ENCODE measurements at regions not wholly inside any gene's neighbourhood (a gene's known extent, or its start where the extent isn't known, plus 50 kb on each side); places are given as distances from the start of the nearest gene placed in this dataset.

DNA sequence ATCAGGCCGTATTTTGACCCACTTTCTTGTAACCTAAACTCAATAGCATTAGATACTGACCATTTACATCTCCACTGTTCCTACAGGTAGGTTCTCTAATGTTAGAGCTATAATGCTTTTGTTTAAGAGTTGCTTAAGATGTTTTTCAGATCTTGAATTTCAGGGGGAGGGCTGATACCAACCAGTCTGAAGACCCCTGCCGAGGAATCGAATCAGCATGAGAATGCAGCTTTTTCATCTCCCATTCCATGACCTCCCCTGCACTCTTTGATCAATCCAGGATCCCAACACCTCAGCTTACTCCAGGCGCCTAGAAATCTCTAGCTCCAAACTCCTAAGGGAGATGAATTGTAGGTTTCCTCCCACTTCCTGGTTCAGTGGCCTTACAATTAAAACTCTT is 120.5 kb upstream of the MC4R start (continued):
- TF ChIP-seq, protein P1, sequence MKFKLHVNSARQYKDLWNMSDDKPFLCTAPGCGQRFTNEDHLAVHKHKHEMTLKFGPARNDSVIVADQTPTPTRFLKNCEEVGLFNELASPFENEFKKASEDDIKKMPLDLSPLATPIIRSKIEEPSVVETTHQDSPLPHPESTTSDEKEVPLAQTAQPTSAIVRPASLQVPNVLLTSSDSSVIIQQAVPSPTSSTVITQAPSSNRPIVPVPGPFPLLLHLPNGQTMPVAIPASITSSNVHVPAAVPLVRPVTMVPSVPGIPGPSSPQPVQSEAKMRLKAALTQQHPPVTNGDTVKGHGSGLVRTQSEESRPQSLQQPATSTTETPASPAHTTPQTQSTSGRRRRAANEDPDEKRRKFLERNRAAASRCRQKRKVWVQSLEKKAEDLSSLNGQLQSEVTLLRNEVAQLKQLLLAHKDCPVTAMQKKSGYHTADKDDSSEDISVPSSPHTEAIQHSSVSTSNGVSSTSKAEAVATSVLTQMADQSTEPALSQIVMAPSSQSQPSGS (IDR thresholded peaks at IDR 0.05; ENCODE audit: low read length): no peak
- TF ChIP-seq, protein P2, sequence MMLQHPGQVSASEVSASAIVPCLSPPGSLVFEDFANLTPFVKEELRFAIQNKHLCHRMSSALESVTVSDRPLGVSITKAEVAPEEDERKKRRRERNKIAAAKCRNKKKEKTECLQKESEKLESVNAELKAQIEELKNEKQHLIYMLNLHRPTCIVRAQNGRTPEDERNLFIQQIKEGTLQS (IDR thresholded peaks at IDR 0.05; ENCODE audit: insufficient read depth, low read depth, low read length): no peak
- TF ChIP-seq TAF7 (optimal IDR thresholded peaks at IDR 0.05; ENCODE audit: borderline replicate concordance, low read depth, low read length) (no peak), CEBPB (IDR thresholded peaks at IDR 0.05; ENCODE audit: low read depth, low read length) (0 out of 2 replicates have a peak, but pooled peaks have one; percentile 65), EP300 (IDR thresholded peaks at IDR 0.05; ENCODE audit: borderline replicate concordance in 1 of 2, low read depth in 2 of 2, low read length in 2 of 2) (peak in 1 of 2 experiments; percentile 70; a peak in 1 of 3 replicates), RAD21 (IDR thresholded peaks at IDR 0.05 in 1 of 2, conservative IDR thresholded peaks at IDR 0.05 in 1 of 2; ENCODE audit: low read depth in 2 of 2, low read length in 2 of 2) (no peak), MAFK (IDR thresholded peaks at IDR 0.05; ENCODE audit: low read depth, low read length) (no peak), GTF2F1 (IDR thresholded peaks at IDR 0.05; ENCODE audit: borderline replicate concordance, low read depth, low read length) (no peak), POLR2A (IDR thresholded peaks at IDR 0.05; ENCODE audit: control extremely low read depth in 1 of 2, low read depth in 2 of 2, low read length in 2 of 2) (no peak), RNF2 (IDR thresholded peaks at IDR 0.05; ENCODE audit: borderline replicate concordance, low read depth, low read length, missing control alignments, poor library complexity, severe bottlenecking) (no peak), JUND (IDR thresholded peaks at IDR 0.05; ENCODE audit: low read length) (no peak), RFX5 (IDR thresholded peaks at IDR 0.05; ENCODE audit: borderline replicate concordance, low read depth, low read length) (no peak), JUN (IDR thresholded peaks at IDR 0.05; ENCODE audit: low read depth, low read length) (no peak), SIN3A (conservative IDR thresholded peaks at IDR 0.05 in 1 of 2, IDR thresholded peaks at IDR 0.05 in 1 of 2; ENCODE audit: low read depth in 1 of 2, low read length in 2 of 2) (no peak), SIRT6 (IDR thresholded peaks at IDR 0.05; ENCODE audit: low read length) (no peak), TBP (IDR thresholded peaks at IDR 0.05; ENCODE audit: low read depth, low read length) (no peak), CBX5 (IDR thresholded peaks at IDR 0.05; ENCODE audit: low read depth, low read length) (no peak), ASH2L (IDR thresholded peaks at IDR 0.05; ENCODE audit: low read length) (no peak), RXRA (IDR thresholded peaks at IDR 0.05; ENCODE audit: insufficient read depth, low read depth, low read length) (0 out of 2 replicates have a peak, but pooled peaks have one; percentile 48), SRF (IDR thresholded peaks at IDR 0.05; ENCODE audit: low read depth, low read length) (no peak), ZNF274 (IDR thresholded peaks at IDR 0.05; ENCODE audit: borderline replicate concordance, extremely low read depth, low read length) (no peak), BCL11A (IDR thresholded peaks at IDR 0.05; ENCODE audit: low read depth in 2 of 2, low read length in 2 of 2) (no peak)
- TF ChIP-seq, protein P3, sequence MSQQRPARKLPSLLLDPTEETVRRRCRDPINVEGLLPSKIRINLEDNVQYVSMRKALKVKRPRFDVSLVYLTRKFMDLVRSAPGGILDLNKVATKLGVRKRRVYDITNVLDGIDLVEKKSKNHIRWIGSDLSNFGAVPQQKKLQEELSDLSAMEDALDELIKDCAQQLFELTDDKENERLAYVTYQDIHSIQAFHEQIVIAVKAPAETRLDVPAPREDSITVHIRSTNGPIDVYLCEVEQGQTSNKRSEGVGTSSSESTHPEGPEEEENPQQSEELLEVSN (IDR thresholded peaks at IDR 0.05): no peak

Data from H1 (cell line).